Neutrophil (primary cell): ENCODE measurements at regions not wholly inside any gene's neighbourhood (a gene's known extent, or its start where the extent isn't known, plus 50 kb on each side); places are given as distances from the start of the nearest gene placed in this dataset.
"Not testable (repeated sequence)": the region's sequence is repeated elsewhere in the genome, so short reads cannot be mapped to it uniquely, and the experiment has no call there.

Experiments
- H3K27ac ChIP-seq: fragments of 200-600 bp; sonication (generic); 2 replicates; pipeline ENCODE4 v1.5.1; 2016; ENCODE audit warnings: mild to moderate bottlenecking, moderate library complexity
- H3K27me3 ChIP-seq: fragments of 200-600 bp; sonication (generic); 2 replicates; pipeline ENCODE4 v1.6.0; 2016; ENCODE audit warnings: mild to moderate bottlenecking
- H3K36me3 ChIP-seq: fragments of 200-600 bp; sonication (generic); 2 replicates; pipeline ENCODE4 v1.5.1; 2017
- H3K4me1 ChIP-seq, 2 experiments: fragments of 200-600 bp in 1 of 2; sonication (generic) in 1 of 2; 1 replicate in 1 of 2; 2 replicates in 1 of 2; pipeline versions ENCODE4 v1.5.1 to v1.6.1; 2013 to 2016; ENCODE audit warnings: low read depth in 1 of 2, low read length in 1 of 2, mild to moderate bottlenecking in 1 of 2, moderate library complexity in 1 of 2; ENCODE audit not compliant: control insufficient read depth in 1 of 2, insufficient read depth in 1 of 2
- H3K4me3 ChIP-seq, 2 experiments: fragments of 200-600 bp in 1 of 2; sonication (generic) in 1 of 2; 1 replicate in 1 of 2; 2 replicates in 1 of 2; pipeline ENCODE4 v1.5.1; 2013 to 2016; ENCODE audit warnings: low read depth in 1 of 2, low read length in 1 of 2, mild to moderate bottlenecking in 1 of 2, moderate library complexity in 1 of 2
- H3K9me3 ChIP-seq: fragments of 200-600 bp; sonication (generic); 2 replicates; pipeline ENCODE4 v1.5.1; 2016
- TF ChIP-seq, protein P1 (sequence below): fragments of 200-600 bp; sonication (generic); IDR thresholded peaks from 2 replicates; pipeline ENCODE4 v1.5.1; 2016; ENCODE audit warnings: antibody characterized with exemption

DNA sequence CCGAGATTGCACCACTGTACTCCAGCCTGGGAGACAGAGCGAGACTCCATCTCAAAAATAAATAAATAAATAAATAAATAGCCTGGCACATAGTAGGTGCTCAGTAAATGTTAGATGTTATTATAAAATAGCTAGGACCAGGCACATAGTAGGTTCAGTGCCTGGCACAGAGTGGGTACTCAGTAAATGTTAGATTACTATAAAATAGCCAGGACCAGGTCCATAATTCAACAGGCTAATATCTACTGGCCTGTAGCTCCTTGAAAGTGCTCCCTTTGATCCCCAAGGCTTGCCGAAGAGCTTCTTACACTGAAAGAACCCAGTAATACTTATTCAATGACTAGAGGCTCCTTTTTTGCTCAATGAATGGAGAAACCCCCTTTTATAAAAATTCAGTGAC lies 215.1 kb upstream of the ZNF217 start:
- no peak overlapping the region for H3K27ac ChIP-seq
- no peak overlapping the region for H3K4me3 ChIP-seq
- no peaks in the 10 kb centered on the region for H3K9me3 ChIP-seq
- H3K27me3 ChIP-seq, result no peaks in the 10 kb centered on the region
- H3K4me1 ChIP-seq, result no peaks in the 10 kb centered on the region
- TF ChIP-seq, protein P1, sequence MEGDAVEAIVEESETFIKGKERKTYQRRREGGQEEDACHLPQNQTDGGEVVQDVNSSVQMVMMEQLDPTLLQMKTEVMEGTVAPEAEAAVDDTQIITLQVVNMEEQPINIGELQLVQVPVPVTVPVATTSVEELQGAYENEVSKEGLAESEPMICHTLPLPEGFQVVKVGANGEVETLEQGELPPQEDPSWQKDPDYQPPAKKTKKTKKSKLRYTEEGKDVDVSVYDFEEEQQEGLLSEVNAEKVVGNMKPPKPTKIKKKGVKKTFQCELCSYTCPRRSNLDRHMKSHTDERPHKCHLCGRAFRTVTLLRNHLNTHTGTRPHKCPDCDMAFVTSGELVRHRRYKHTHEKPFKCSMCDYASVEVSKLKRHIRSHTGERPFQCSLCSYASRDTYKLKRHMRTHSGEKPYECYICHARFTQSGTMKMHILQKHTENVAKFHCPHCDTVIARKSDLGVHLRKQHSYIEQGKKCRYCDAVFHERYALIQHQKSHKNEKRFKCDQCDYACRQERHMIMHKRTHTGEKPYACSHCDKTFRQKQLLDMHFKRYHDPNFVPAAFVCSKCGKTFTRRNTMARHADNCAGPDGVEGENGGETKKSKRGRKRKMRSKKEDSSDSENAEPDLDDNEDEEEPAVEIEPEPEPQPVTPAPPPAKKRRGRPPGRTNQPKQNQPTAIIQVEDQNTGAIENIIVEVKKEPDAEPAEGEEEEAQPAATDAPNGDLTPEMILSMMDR, result no peak
- no peaks in the 10 kb centered on the region for H3K36me3 ChIP-seq

- not testable (repeated sequence) for H3K36me3 ChIP-seq, H3K4me1 ChIP-seq, H3K27me3 ChIP-seq, H3K4me3 ChIP-seq, H3K9me3 ChIP-seq, H3K27ac ChIP-seq
Observed at GRCh38 chr20:53808302-53808701, 214.7 kb upstream of the ZNF217 start.

DNA sequence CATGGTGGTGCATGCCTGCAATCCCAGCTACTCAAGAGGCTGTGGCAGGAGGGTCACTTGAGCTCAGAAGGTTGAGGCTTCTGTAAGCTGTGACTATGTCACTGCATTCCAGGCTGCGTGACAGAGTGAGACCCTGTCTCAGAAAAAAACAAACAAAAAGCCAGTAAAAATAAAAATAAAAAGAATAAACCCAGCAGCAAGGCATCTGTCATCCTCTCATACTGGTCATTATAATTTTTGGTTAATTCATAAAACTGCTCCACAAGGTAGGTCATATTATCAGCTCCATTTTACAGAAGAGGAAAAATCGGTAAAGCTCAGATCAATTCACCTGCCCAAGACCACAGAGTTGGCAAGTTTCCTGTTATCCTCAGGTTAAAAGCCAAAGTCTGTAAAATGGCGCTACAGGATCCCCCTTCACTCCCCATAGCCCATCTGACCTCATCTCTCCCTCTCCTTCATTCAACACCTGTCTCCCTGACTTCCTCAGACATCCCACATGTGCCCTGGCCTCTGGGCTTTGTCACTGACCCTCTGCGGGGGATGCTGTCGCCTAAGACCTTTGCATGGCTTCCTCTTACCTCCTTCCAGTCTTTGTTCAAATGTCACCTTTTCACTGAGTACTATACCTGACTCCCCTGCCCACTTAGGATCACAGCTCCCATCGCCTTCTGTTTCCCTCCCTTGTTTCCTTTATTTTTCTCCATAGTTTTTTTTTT lies 213.2 kb upstream of the ZNF217 start:
- no peaks in the 10 kb centered on the region for H3K4me1 ChIP-seq
- H3K27ac ChIP-seq, result no peak overlapping the region
- H3K9me3 ChIP-seq, result no peaks in the 10 kb centered on the region
- TF ChIP-seq, protein P1, result no peak
- no peaks in the 10 kb centered on the region for H3K27me3 ChIP-seq
- H3K4me3 ChIP-seq, result no peak overlapping the region
- no peaks in the 10 kb centered on the region for H3K36me3 ChIP-seq

DNA sequence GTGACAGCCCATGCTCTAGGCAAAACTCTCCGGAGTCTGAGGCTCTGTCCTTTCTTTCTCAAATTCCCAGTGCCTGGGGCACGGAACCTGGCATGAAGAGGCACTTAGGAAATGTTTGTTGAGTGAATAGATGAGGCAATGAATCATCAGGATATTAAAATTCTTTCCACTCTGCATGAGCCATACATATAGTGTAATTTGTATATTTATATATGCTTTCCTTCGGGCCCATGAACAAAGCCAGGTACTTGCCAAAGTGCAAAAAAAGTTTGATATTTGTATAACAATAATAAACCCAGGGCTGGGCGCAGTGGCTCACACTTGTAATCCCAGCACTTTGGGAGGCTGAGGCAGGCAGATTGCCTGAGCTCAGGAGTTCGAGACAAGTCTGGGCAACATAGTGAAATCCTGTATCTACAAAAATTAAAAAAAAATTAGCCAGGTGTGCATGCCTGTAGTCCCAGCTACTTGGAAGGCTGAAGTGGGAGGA lies 212.3 kb upstream of the ZNF217 start:
- no peak overlapping the region for H3K4me3 ChIP-seq
- H3K4me1 ChIP-seq, result no peaks in the 10 kb centered on the region
- no peak overlapping the region for H3K27ac ChIP-seq
- TF ChIP-seq, protein P1, result no peak
- no peaks in the 10 kb centered on the region for H3K9me3 ChIP-seq
- no peaks in the 10 kb centered on the region for H3K36me3 ChIP-seq
- H3K27me3 ChIP-seq, result no peaks in the 10 kb centered on the region

DNA sequence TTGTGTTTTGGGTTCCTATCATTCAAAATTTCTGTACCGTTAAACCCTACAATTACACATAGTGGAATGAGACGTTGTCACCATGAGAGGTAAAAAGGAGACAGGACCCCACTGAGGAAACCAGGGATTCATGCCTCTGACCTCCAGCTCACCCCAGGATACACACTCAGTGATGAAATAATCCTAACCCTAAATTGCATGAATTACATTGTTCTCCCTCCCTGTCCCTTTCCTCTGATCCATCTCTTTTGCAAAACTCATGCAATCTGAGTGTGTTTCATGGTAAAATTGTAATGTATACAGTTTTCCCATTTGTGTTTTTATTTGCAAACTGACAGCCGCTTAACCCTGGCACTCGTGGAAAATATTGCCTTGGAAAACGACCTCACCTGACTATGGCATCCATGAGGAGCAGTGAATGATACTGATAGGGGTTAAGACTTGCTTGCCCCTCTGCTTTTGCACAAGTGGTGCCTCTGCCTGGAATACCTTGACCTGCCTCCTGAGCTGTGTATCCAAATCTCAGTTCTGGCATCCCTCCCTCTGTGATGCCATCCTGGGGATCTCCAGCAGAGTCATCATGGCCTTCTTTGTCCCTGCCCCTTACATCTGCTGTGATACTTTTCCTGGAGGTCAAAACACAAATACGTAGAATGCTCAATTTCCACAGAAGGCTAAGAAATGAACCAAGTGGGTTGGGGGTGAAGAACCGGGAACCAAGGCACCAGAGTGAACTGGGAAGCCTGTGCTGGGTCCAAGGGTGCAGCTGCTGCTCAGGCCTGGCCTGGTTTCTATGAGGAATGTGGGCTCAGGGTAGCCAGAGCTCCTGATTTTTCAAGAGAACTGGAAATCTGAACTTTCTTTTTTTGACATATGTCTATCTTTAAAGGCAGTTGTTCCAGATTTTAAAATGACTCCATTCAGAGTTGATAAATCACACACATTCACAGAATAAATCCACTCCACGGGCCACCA lies 211.6 kb upstream of the ZNF217 start:
- Histone ChIP-seq H3K4me3 (no peak overlapping the region), H3K9me3 (no peaks in the 10 kb centered on the region), H3K27ac (no peak overlapping the region), H3K27me3 (no peaks in the 10 kb centered on the region), H3K36me3 (no peaks in the 10 kb centered on the region), H3K4me1 (no peaks in the 10 kb centered on the region)
- TF ChIP-seq, protein P1, result no peak

DNA sequence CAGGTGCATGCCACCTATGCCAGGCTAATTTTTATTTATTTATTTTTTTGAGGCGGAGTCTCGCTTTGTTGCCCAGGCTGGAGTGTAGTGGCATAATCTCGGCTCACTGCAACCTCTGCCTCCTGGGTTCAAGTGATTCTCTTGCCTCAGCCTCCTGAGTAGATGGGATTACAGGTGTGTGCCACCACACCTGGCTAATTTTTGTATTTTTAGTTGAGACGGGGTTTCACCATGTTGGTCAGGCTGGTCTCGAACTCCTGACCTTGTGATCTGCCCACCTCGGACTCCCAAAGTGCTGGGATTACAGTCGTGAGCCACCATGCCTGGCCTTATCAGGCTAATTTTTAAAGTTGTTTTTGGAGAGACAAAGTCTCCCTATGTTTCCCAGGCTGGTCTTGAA lies 210.7 kb upstream of the ZNF217 start:
- H3K36me3 ChIP-seq, result not testable (repeated sequence)

More for the DNA sequence above, 210.7 kb upstream of the ZNF217 start:
- H3K9me3 ChIP-seq, H3K4me3 ChIP-seq, H3K27ac ChIP-seq, H3K4me1 ChIP-seq, H3K27me3 ChIP-seq: not testable (repeated sequence)
